ENCODE measurements at regions not wholly inside any gene's neighbourhood (a gene's known extent, or its start where the extent isn't known, plus 50 kb on each side); places are given as distances from the start of the nearest gene placed in this dataset.
"Not testable (repeated sequence)": the region's sequence is repeated elsewhere in the genome, so short reads cannot be mapped to it uniquely, and the experiment has no call there.

- no peak overlapping the region for H3K4me3 Mint-ChIP-seq
- no peaks in the 10 kb centered on the region for H3K9me3 Mint-ChIP-seq
- peaks cover 2% of the 10 kb centered on the region for H3K27me3 Mint-ChIP-seq (ENCODE audit: insufficient read depth)
- H3K4me1 Mint-ChIP-seq (ENCODE audit: low read depth) = no peaks in the 10 kb centered on the region
- H3K36me3 Mint-ChIP-seq (ENCODE audit: low read depth) = no peaks in the 10 kb centered on the region
- no peak overlapping the region for H3K27ac Mint-ChIP-seq
- intact Hi-C loops (cut with micrococcal nuclease) = no loop called here
- DNase-seq (ENCODE audit: low spot score) = no peak
Measured at GRCh38 chr1:228944935-228945371, 209.7 kb downstream of the RHOU start.

GRCh38 chr1:228945885-228946284 is 210.6 kb downstream of the RHOU start:
- H3K9me3 Mint-ChIP-seq = no peaks in the 10 kb centered on the region
- no peak overlapping the region for H3K4me3 Mint-ChIP-seq
- H3K27me3 Mint-ChIP-seq (ENCODE audit: insufficient read depth) = peaks cover 2% of the 10 kb centered on the region
- no peaks in the 10 kb centered on the region for H3K36me3 Mint-ChIP-seq (ENCODE audit: low read depth)
- H3K27ac Mint-ChIP-seq = no peak overlapping the region
- no peaks in the 10 kb centered on the region for H3K4me1 Mint-ChIP-seq (ENCODE audit: low read depth)
- intact Hi-C loops (cut with micrococcal nuclease) = no loop called here
- no peak for DNase-seq (ENCODE audit: low spot score)

- H3K9me3 Mint-ChIP-seq; H3K4me1 Mint-ChIP-seq (ENCODE audit: low read depth); H3K27me3 Mint-ChIP-seq (ENCODE audit: insufficient read depth); intact Hi-C loops (cut with micrococcal nuclease); H3K27ac Mint-ChIP-seq; DNase-seq (ENCODE audit: low spot score); H3K4me3 Mint-ChIP-seq; H3K36me3 Mint-ChIP-seq (ENCODE audit: low read depth): not testable (repeated sequence)
Measured at GRCh38 chr1:228949617-228950016, 214.3 kb downstream of the RHOU start.

GRCh38 chr1:228953207-228953606 is 217.9 kb downstream of the RHOU start:
- Mint-ChIP-seq H3K27me3 (ENCODE audit: insufficient read depth) (peaks cover 9% of the 10 kb centered on the region), H3K4me1 (ENCODE audit: low read depth) (no peaks in the 10 kb centered on the region), H3K4me3 (no peak overlapping the region), H3K36me3 (ENCODE audit: low read depth) (no peaks in the 10 kb centered on the region), H3K9me3 (no peaks in the 10 kb centered on the region), H3K27ac (no peak overlapping the region)
- intact Hi-C loops (cut with micrococcal nuclease) = no loop called here
- DNase-seq (ENCODE audit: low spot score) = no peak

GRCh38 chr1:228953808-228954207 is 218.5 kb downstream of the RHOU start:
- DNase-seq (ENCODE audit: low spot score); intact Hi-C loops (cut with micrococcal nuclease); H3K9me3 Mint-ChIP-seq; H3K36me3 Mint-ChIP-seq (ENCODE audit: low read depth); H3K4me3 Mint-ChIP-seq; H3K27me3 Mint-ChIP-seq (ENCODE audit: insufficient read depth); H3K27ac Mint-ChIP-seq; H3K4me1 Mint-ChIP-seq (ENCODE audit: low read depth): not testable (repeated sequence)

- Mint-ChIP-seq H3K4me1 (ENCODE audit: low read depth) (no peaks in the 10 kb centered on the region), H3K9me3 (no peaks in the 10 kb centered on the region), H3K4me3 (no peak overlapping the region), H3K27me3 (ENCODE audit: insufficient read depth) (peaks cover 9% of the 10 kb centered on the region), H3K27ac (no peak overlapping the region), H3K36me3 (ENCODE audit: low read depth) (no peaks in the 10 kb centered on the region)
- intact Hi-C loops (cut with micrococcal nuclease) = no loop called here
- no peak for DNase-seq (ENCODE audit: low spot score)
Measured at GRCh38 chr1:228955691-228956090, 220.4 kb downstream of the RHOU start.

GRCh38 chr1:228956864-228957263 is 221.6 kb downstream of the RHOU start:
- H3K27me3 Mint-ChIP-seq (ENCODE audit: insufficient read depth) = peaks cover 9% of the 10 kb centered on the region

GRCh38 chr1:228957535-228957934 is 222.3 kb downstream of the RHOU start:
- Mint-ChIP-seq H3K4me1 (ENCODE audit: low read depth) (no peaks in the 10 kb centered on the region), H3K9me3 (no peaks in the 10 kb centered on the region), H3K27ac (no peak overlapping the region), H3K36me3 (ENCODE audit: low read depth) (no peaks in the 10 kb centered on the region), H3K27me3 (ENCODE audit: insufficient read depth) (peaks cover 9% of the 10 kb centered on the region), H3K4me3 (no peak overlapping the region)
- intact Hi-C loops (cut with micrococcal nuclease) = no loop called here
- no peak for DNase-seq (ENCODE audit: low spot score)

More at GRCh38 chr1:228956864-228957263, 221.6 kb downstream of the RHOU start:
- intact Hi-C loops (cut with micrococcal nuclease) = no loop called here
- H3K36me3 Mint-ChIP-seq (ENCODE audit: low read depth) = no peaks in the 10 kb centered on the region
- no peak for DNase-seq (ENCODE audit: low spot score)
- H3K27ac Mint-ChIP-seq = no peak overlapping the region
- H3K4me1 Mint-ChIP-seq (ENCODE audit: low read depth) = no peaks in the 10 kb centered on the region
- no peak overlapping the region for H3K4me3 Mint-ChIP-seq
- no peaks in the 10 kb centered on the region for H3K9me3 Mint-ChIP-seq

- Mint-ChIP-seq H3K27me3 (ENCODE audit: insufficient read depth) (peaks cover 9% of the 10 kb centered on the region), H3K27ac (no peak overlapping the region), H3K9me3 (no peaks in the 10 kb centered on the region), H3K4me1 (ENCODE audit: low read depth) (no peaks in the 10 kb centered on the region), H3K4me3 (no peak overlapping the region), H3K36me3 (ENCODE audit: low read depth) (no peaks in the 10 kb centered on the region)
- DNase-seq (ENCODE audit: low spot score) = no peak
- intact Hi-C loops (cut with micrococcal nuclease) = no loop called here
Measured at GRCh38 chr1:228958121-228958520, 222.8 kb downstream of the RHOU start.

- Mint-ChIP-seq H3K27me3 (ENCODE audit: insufficient read depth) (peaks cover 6% of the 10 kb centered on the region), H3K4me3 (no peak overlapping the region), H3K27ac (no peak overlapping the region), H3K9me3 (no peaks in the 10 kb centered on the region), H3K36me3 (ENCODE audit: low read depth) (no peaks in the 10 kb centered on the region), H3K4me1 (ENCODE audit: low read depth) (no peaks in the 10 kb centered on the region)
- DNase-seq (ENCODE audit: low spot score) = no peak
- intact Hi-C loops (cut with micrococcal nuclease) = no loop called here
Measured at GRCh38 chr1:228958741-228959140, 223.5 kb downstream of the RHOU start.

- Mint-ChIP-seq H3K27ac (no peak overlapping the region), H3K9me3 (no peaks in the 10 kb centered on the region), H3K36me3 (ENCODE audit: low read depth) (no peaks in the 10 kb centered on the region), H3K27me3 (ENCODE audit: insufficient read depth) (peaks cover 3% of the 10 kb centered on the region), H3K4me1 (ENCODE audit: low read depth) (no peaks in the 10 kb centered on the region), H3K4me3 (no peak overlapping the region)
- DNase-seq (ENCODE audit: low spot score) = no peak
- intact Hi-C loops (cut with micrococcal nuclease) = no loop called here
Measured at GRCh38 chr1:228960705-228961104, 225.4 kb downstream of the RHOU start.

- intact Hi-C loops (cut with micrococcal nuclease) = no loop called here
- H3K4me3 Mint-ChIP-seq = no peak overlapping the region
- H3K9me3 Mint-ChIP-seq = no peaks in the 10 kb centered on the region
- no peak for DNase-seq (ENCODE audit: low spot score)
- H3K27ac Mint-ChIP-seq = no peak overlapping the region
- H3K36me3 Mint-ChIP-seq (ENCODE audit: low read depth) = no peaks in the 10 kb centered on the region
- no peaks in the 10 kb centered on the region for H3K4me1 Mint-ChIP-seq (ENCODE audit: low read depth)
- H3K27me3 Mint-ChIP-seq (ENCODE audit: insufficient read depth) = peaks cover 3% of the 10 kb centered on the region
Measured at GRCh38 chr1:228961511-228961910, 226.2 kb downstream of the RHOU start.

- Mint-ChIP-seq H3K4me3 (no peak overlapping the region), H3K9me3 (no peaks in the 10 kb centered on the region), H3K36me3 (ENCODE audit: low read depth) (no peaks in the 10 kb centered on the region), H3K27ac (no peak overlapping the region), H3K27me3 (ENCODE audit: insufficient read depth) (peaks cover 2% of the 10 kb centered on the region), H3K4me1 (ENCODE audit: low read depth) (no peaks in the 10 kb centered on the region)
- intact Hi-C loops (cut with micrococcal nuclease) = no loop called here
- no peak for DNase-seq (ENCODE audit: low spot score)
Measured at GRCh38 chr1:228963795-228964177, 228.5 kb downstream of the RHOU start.
